GM10248 (cell line): ENCODE measurements at regions not wholly inside any gene's neighbourhood (a gene's known extent, or its start where the extent isn't known, plus 50 kb on each side); places are given as distances from the start of the nearest gene placed in this dataset.

Experiments used
- CTCF ChIA-PET: fragments of 300-600 bp; sonication (Branson Sonifier 250); formaldehyde crosslinking; extraction: SDS; loops from one replicate; lab custom pipeline; 2021; ENCODE audit warnings: antibody characterized with exemption; lab: Yijun Ruan, JAX
- POLR2A ChIA-PET: fragments of 350-650 bp; sonication (Branson Sonifier 250); formaldehyde crosslinking; extraction: SDS; loops from one replicate; lab custom pipeline; 2020; ENCODE audit warnings: antibody characterized with exemption; lab: Yijun Ruan, JAX
- DNase-seq: peaks from one replicate; pipeline ENCODE4 v3.0.0; 2012; ENCODE audit errors: extremely low spot score
- TF ChIP-seq, protein P1 (sequence below): IDR thresholded peaks from 2 replicates; pipeline ENCODE4 v1.5.1; 2012; ENCODE audit warnings: mild to moderate bottlenecking, low read depth; ENCODE audit errors: extremely low read depth, missing control alignments, control extremely low read depth

DNA sequence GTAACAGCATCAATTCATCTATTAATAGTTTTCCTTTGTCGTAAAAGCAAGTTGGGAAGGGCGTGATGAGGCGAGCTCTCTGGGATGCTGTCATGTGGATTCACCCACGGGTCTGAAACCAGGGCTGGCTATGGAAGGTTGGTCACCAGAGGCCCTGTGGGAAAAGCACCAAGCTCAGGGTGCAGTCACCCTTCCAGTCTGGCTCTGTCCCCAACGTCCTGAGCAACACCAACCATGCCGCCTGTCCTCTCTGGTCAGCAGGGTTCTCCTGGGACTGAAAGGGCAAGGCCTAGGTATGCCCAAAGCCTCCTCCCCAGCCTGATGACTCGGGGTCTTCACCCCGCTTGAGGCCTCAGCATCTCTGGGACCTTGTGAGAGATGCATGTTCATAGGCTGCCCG, 97.2 kb upstream of the MSX1 start:
- CTCF ChIA-PET, result interaction anchor here (0.9 to 1.4 kb wide), 3 partner anchors 18 to 186 kb away, joined by 3 to 4 read pairs (median 3); no protein-coding TSS in a partner anchor
- TF ChIP-seq, protein P1, sequence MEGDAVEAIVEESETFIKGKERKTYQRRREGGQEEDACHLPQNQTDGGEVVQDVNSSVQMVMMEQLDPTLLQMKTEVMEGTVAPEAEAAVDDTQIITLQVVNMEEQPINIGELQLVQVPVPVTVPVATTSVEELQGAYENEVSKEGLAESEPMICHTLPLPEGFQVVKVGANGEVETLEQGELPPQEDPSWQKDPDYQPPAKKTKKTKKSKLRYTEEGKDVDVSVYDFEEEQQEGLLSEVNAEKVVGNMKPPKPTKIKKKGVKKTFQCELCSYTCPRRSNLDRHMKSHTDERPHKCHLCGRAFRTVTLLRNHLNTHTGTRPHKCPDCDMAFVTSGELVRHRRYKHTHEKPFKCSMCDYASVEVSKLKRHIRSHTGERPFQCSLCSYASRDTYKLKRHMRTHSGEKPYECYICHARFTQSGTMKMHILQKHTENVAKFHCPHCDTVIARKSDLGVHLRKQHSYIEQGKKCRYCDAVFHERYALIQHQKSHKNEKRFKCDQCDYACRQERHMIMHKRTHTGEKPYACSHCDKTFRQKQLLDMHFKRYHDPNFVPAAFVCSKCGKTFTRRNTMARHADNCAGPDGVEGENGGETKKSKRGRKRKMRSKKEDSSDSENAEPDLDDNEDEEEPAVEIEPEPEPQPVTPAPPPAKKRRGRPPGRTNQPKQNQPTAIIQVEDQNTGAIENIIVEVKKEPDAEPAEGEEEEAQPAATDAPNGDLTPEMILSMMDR, result no peak
- no peak for DNase-seq
- POLR2A ChIA-PET, result interaction anchor here (0.5 kb wide), 1 partner anchor 1723 kb away, joined by 7 read pairs; no protein-coding TSS in a partner anchor

GRCh38 chr4:4761128-4761982, 98.1 kb upstream of the MSX1 start:
- ChIA-PET POLR2A (no interaction called here), CTCF (interaction anchor here (1.4 kb wide), 1 partner anchor 33 kb away, joined by 4 read pairs; no protein-coding TSS in a partner anchor)
- TF ChIP-seq, protein P1, result no peak
- no peak for DNase-seq

DNA sequence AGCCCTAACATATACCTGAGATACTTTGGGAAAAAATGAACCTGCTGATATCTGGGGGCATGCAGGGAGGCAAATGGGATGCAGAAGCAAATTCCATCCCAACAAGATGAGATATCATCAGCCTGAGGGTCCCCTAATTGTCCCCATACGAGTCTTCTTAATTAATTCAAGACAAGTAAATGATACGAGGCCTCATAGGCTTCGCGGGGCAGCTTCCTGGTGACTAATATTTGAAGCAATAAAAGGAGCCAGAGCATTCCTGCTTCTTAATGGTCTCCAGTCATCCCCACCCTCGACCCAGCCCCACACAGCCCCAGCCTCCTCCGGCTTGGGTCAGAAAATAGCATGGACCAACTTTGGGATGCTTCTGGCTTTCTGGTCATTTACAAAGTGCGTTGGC, 99.6 kb upstream of the MSX1 start:
- DNase-seq, result no peak
- CTCF ChIA-PET, result interaction anchor here (0.9 kb wide), 1 partner anchor 9 kb away, joined by 3 read pairs; no protein-coding TSS in a partner anchor
- POLR2A ChIA-PET, result no interaction called here
- TF ChIP-seq, protein P1, result no peak

GRCh38 chr4:4759232-4759631, 100.2 kb upstream of the MSX1 start:
- CTCF ChIA-PET, result no interaction called here
- TF ChIP-seq, protein P1, result no peak

DNA sequence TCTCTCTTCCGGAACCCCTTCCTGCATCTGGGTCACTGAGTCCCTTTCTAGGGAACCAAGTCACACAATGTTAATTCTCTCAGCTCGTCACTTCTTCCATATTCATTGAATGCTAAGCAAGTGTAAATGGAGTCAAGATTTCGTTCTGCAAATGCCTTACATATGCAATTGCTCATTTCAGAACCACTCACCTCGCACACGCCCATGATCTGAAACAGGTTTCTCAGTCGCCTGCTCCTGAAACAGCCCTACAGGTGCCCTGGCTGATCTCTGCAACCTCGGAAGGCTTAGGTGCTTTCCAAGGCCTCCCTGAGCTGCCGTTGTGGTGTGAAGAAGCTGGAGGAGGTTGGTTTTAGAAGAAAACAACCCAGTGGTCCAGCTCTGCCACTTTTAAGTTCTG, 100.8 kb upstream of the MSX1 start:
- CTCF ChIA-PET, result no interaction called here
- POLR2A ChIA-PET, result no interaction called here
- DNase-seq, result peak; percentile 62
- TF ChIP-seq, protein P1, result no peak

More at GRCh38 chr4:4759232-4759631, 100.2 kb upstream of the MSX1 start:
- POLR2A ChIA-PET, result no interaction called here
- no peak for DNase-seq

DNA sequence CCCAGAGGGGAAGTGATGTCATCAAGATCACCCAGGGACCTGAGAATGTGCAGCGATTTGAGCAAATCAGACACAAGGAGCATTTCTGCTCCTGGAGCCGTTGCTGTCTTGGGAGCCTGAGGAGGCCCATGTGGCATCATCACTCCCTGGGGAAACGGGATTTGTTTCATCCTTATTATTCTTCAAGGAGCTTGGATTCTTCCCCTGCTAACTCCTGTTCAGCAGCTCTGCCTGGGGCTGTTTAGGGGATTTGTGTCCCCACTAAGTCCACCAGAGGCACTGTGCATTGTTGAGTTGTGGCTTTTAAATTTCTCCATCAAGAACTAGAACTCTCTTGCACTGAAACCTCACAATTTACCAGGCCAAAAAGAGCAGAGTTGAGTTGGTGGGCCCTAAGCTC, 104.2 kb upstream of the MSX1 start:
- TF ChIP-seq, protein P1, result no peak
- CTCF ChIA-PET, result no interaction called here
- POLR2A ChIA-PET, result no interaction called here
- DNase-seq, result no peak
